Eye (tissue), 1 donor: ENCODE measurements at regions not wholly inside any gene's neighbourhood (a gene's known extent, or its start where the extent isn't known, plus 50 kb on each side); places are given as distances from the start of the nearest gene placed in this dataset.

ENCODE experiments used
- DNase-seq: peaks from one replicate; pipeline ENCODE4 v3.0.0-alpha.2; 2015

GRCh38 chr10:27451054-27451453, 53.0 kb upstream of the RAB18 start:
- no peak for DNase-seq

- DNase-seq, result no peak
These were observed 53.9 kb upstream of the RAB18 start for GRCh38 chr10:27450225-27450624.

- no peak for DNase-seq
These were observed 54.5 kb upstream of the RAB18 start for GRCh38 chr10:27449571-27449970.

GRCh38 chr10:27448921-27449320, 55.2 kb upstream of the RAB18 start:
- no peak for DNase-seq

- DNase-seq, result no peak
These were observed 56.6 kb upstream of the RAB18 start for GRCh38 chr10:27447540-27447939.

- DNase-seq, result peak; percentile 70
These were observed 57.8 kb upstream of the RAB18 start for GRCh38 chr10:27446091-27446918.

- DNase-seq, result no peak
These were observed 59.0 kb upstream of the RAB18 start for GRCh38 chr10:27445070-27445469.

GRCh38 chr10:27440478-27440877, 63.6 kb upstream of the RAB18 start:
- no peak for DNase-seq

- DNase-seq, result no peak
These were observed 64.1 kb upstream of the RAB18 start for GRCh38 chr10:27440021-27440420.

GRCh38 chr10:27439101-27439500, 65.0 kb upstream of the RAB18 start:
- DNase-seq, result peak; percentile 20

- DNase-seq, result no peak
These were observed 66.3 kb upstream of the RAB18 start for GRCh38 chr10:27437775-27438174.

- DNase-seq, result no peak
These were observed 67.4 kb upstream of the RAB18 start for GRCh38 chr10:27436710-27437109.

GRCh38 chr10:27433976-27434375, 70.1 kb upstream of the RAB18 start:
- no peak for DNase-seq

GRCh38 chr10:27426948-27427467, 77.1 kb upstream of the RAB18 start:
- no peak for DNase-seq

GRCh38 chr10:27413831-27414348, 90.2 kb upstream of the RAB18 start:
- DNase-seq, result no peak

GRCh38 chr10:27413387-27413786, 90.7 kb upstream of the RAB18 start:
- no peak for DNase-seq

- DNase-seq, result no peak
These were observed 94.0 kb upstream of the RAB18 start for GRCh38 chr10:27410153-27410552.

GRCh38 chr10:27407271-27407670, 96.8 kb upstream of the RAB18 start:
- no peak for DNase-seq

- no peak for DNase-seq
These were observed 104.2 kb upstream of the RAB18 start for GRCh38 chr10:27399871-27400270.

GRCh38 chr10:27393961-27394360, 110.1 kb upstream of the RAB18 start:
- DNase-seq, result no peak

- no peak for DNase-seq
These were observed 111.5 kb upstream of the RAB18 start for GRCh38 chr10:27392606-27393005.

- no peak for DNase-seq
These were observed 112.2 kb upstream of the RAB18 start for GRCh38 chr10:27391916-27392315.

- no peak for DNase-seq
These were observed 112.8 kb upstream of the RAB18 start for GRCh38 chr10:27391325-27391724.

GRCh38 chr10:27390681-27391080, 113.4 kb upstream of the RAB18 start:
- no peak for DNase-seq
